ENCODE measurements at regions not wholly inside any gene's neighbourhood (a gene's known extent, or its start where the extent isn't known, plus 50 kb on each side); places are given as distances from the start of the nearest gene placed in this dataset.

- H4K20me1 ChIP-seq = no peaks in the 10 kb centered on the region
- H3K9ac ChIP-seq = no peak overlapping the region
- no peak overlapping the region; a peak in 1 of 22 replicates for H3K4me2 ChIP-seq
- no peaks in the 10 kb centered on the region for H3K36me3 ChIP-seq
- TF ChIP-seq Cebpa-rat (IDR thresholded peaks at IDR 0.05) = no peak
- no peak overlapping the region for H3K4me3 ChIP-seq
- peaks cover 5 to 37% (median 23%) of the 10 kb centered on the region in 10 experiments; a peak in 18 of 20 replicates for H3K4me1 ChIP-seq
- peaks cover 0 to 15% (median 0%) of the 10 kb centered on the region in 11 experiments; a peak in 4 of 22 replicates for H3K9me3 ChIP-seq (replicated peaks in 1 of 11)
- peaks cover 0 to 12% (median 0%) of the 10 kb centered on the region in 11 experiments; a peak in 1 of 22 replicates for H3K27me3 ChIP-seq
- H3K27ac ChIP-seq = no peak overlapping the region
These were observed 172.4 kb upstream of the AGR3 start for GRCh38 chr7:17054206-17054605.

- TF ChIP-seq Cebpa-rat (IDR thresholded peaks at IDR 0.05) = no peak
- Histone ChIP-seq H3K4me3 (no peak overlapping the region), H4K20me1 (no peaks in the 10 kb centered on the region), H3K4me2 (no peak overlapping the region), H3K9me3 (replicated peaks in 1 of 11) (peaks cover 0 to 15% (median 0%) of the 10 kb centered on the region in 11 experiments; a peak in 4 of 22 replicates), H3K36me3 (no peaks in the 10 kb centered on the region), H3K27me3 (peaks cover 0 to 12% (median 0%) of the 10 kb centered on the region in 11 experiments; a peak in 1 of 22 replicates), H3K9ac (no peak overlapping the region), H3K4me1 (peaks cover 8 to 44% (median 29%) of the 10 kb centered on the region in 10 experiments; a peak in 18 of 20 replicates), H3K27ac (no peak overlapping the region)
These were observed 173.1 kb upstream of the AGR3 start for GRCh38 chr7:17054836-17055235.

- Histone ChIP-seq H3K9me3 (replicated peaks in 1 of 11) (peaks cover 0 to 15% (median 0%) of the 10 kb centered on the region in 11 experiments; a peak in 4 of 22 replicates), H3K36me3 (no peaks in the 10 kb centered on the region), H3K9ac (no peak overlapping the region), H3K27ac (no peak overlapping the region; a peak in 1 of 22 replicates), H3K27me3 (peaks cover 0 to 12% (median 0%) of the 10 kb centered on the region in 11 experiments; a peak in 1 of 22 replicates), H3K4me2 (no peak overlapping the region), H3K4me1 (peaks cover 8 to 51% (median 33%) of the 10 kb centered on the region in 10 experiments; a peak in 18 of 20 replicates), H4K20me1 (no peaks in the 10 kb centered on the region), H3K4me3 (no peak overlapping the region)
- TF ChIP-seq Cebpa-rat (IDR thresholded peaks at IDR 0.05) = no peak
These were observed 173.8 kb upstream of the AGR3 start for GRCh38 chr7:17055596-17055995.

GRCh38 chr7:17056491-17057142, 174.8 kb upstream of the AGR3 start:
- no peak for TF ChIP-seq Cebpa-rat (IDR thresholded peaks at IDR 0.05)
- Histone ChIP-seq H3K36me3 (no peaks in the 10 kb centered on the region), H3K9ac (0 out of 22 replicates have a peak overlapping the region, but pooled peaks of 1 of the 11 experiments have one; percentile 16), H3K4me3 (no peak overlapping the region), H3K4me1 (peaks cover 8 to 54% (median 34%) of the 10 kb centered on the region in 10 experiments; a peak in 18 of 20 replicates), H3K27me3 (peaks cover 0 to 12% (median 0%) of the 10 kb centered on the region in 11 experiments; a peak in 2 of 22 replicates), H3K4me2 (peak overlapping the region in 7 of 11 experiments; percentile 5 to 78 (median 65); a peak in 14 of 22 replicates), H3K9me3 (replicated peaks in 1 of 11) (peaks cover 0 to 15% (median 0%) of the 10 kb centered on the region in 11 experiments; a peak in 4 of 22 replicates), H4K20me1 (no peaks in the 10 kb centered on the region), H3K27ac (peak overlapping the region in 7 of 11 experiments; percentile 2 to 85 (median 27); a peak in 10 of 22 replicates)

- no peaks in the 10 kb centered on the region for H4K20me1 ChIP-seq
- H3K4me3 ChIP-seq = no peak overlapping the region
- H3K36me3 ChIP-seq = no peaks in the 10 kb centered on the region
- 0 out of 22 replicates have a peak overlapping the region, but pooled peaks of 1 of the 11 experiments have one; percentile 16 for H3K9ac ChIP-seq
- peak overlapping the region in 7 of 11 experiments; percentile 5 to 78 (median 65); a peak in 14 of 22 replicates for H3K4me2 ChIP-seq
- no peak for TF ChIP-seq Cebpa-rat (IDR thresholded peaks at IDR 0.05)
- H3K27ac ChIP-seq = peak overlapping the region in 7 of 11 experiments; percentile 2 to 85 (median 27); a peak in 10 of 22 replicates
- peaks cover 8 to 59% (median 35%) of the 10 kb centered on the region in 10 experiments; a peak in 18 of 20 replicates for H3K4me1 ChIP-seq
- peaks cover 0 to 14% (median 0%) of the 10 kb centered on the region in 11 experiments; a peak in 2 of 22 replicates for H3K27me3 ChIP-seq
- H3K9me3 ChIP-seq (replicated peaks in 1 of 11) = peaks cover 0 to 15% (median 0%) of the 10 kb centered on the region in 11 experiments; a peak in 4 of 22 replicates
These were observed 175.3 kb upstream of the AGR3 start for GRCh38 chr7:17057143-17057509.

- Histone ChIP-seq H3K4me1 (peaks cover 8 to 73% (median 36%) of the 10 kb centered on the region in 10 experiments; a peak in 18 of 20 replicates), H3K27me3 (peaks cover 0 to 18% (median 0%) of the 10 kb centered on the region in 11 experiments; a peak in 2 of 22 replicates), H3K9me3 (replicated peaks in 1 of 11) (peaks cover 0 to 2% (median 0%) of the 10 kb centered on the region in 11 experiments; a peak in 2 of 22 replicates), H3K36me3 (no peaks in the 10 kb centered on the region), H4K20me1 (no peaks in the 10 kb centered on the region), H3K27ac (peak overlapping the region in 10 of 11 experiments; percentile 6 to 85 (median 70); a peak in 17 of 22 replicates), H3K9ac (peak overlapping the region in 4 of 11 experiments; percentile 2 to 58 (median 46); a peak in 6 of 22 replicates), H3K4me3 (no peak overlapping the region), H3K4me2 (peak overlapping the region in 9 of 11 experiments; percentile 31 to 78 (median 65); a peak in 13 of 22 replicates)
- TF ChIP-seq Cebpa-rat (IDR thresholded peaks at IDR 0.05) = no peak
These were observed 176.8 kb upstream of the AGR3 start for GRCh38 chr7:17058568-17058967.

- TF ChIP-seq Cebpa-rat (IDR thresholded peaks at IDR 0.05) = no peak
- Histone ChIP-seq H3K9ac (no peak overlapping the region), H4K20me1 (no peaks in the 10 kb centered on the region)
These were observed 178.3 kb upstream of the AGR3 start for GRCh38 chr7:17060051-17060450.

GRCh38 chr7:17061443-17061842, 179.7 kb upstream of the AGR3 start:
- Histone ChIP-seq H3K27ac (no peak overlapping the region), H3K9me3 (replicated peaks in 1 of 11) (peaks cover 0 to 11% (median 0%) of the 10 kb centered on the region in 11 experiments; a peak in 7 of 22 replicates), H3K36me3 (no peaks in the 10 kb centered on the region), H3K4me3 (no peak overlapping the region), H3K9ac (no peak overlapping the region), H3K4me2 (no peak overlapping the region), H3K27me3 (peaks cover 0 to 13% (median 0%) of the 10 kb centered on the region in 11 experiments; a peak in 2 of 22 replicates), H3K4me1 (peaks cover 8 to 75% (median 36%) of the 10 kb centered on the region in 10 experiments; a peak in 18 of 20 replicates), H4K20me1 (no peaks in the 10 kb centered on the region)
- no peak for TF ChIP-seq Cebpa-rat (IDR thresholded peaks at IDR 0.05)

More at GRCh38 chr7:17060051-17060450, 178.3 kb upstream of the AGR3 start:
- H3K27ac ChIP-seq = peak overlapping the region in 1 of 11 experiments; percentile 84; a peak in 3 of 22 replicates
- no peak overlapping the region for H3K4me3 ChIP-seq
- peaks cover 0 to 18% (median 0%) of the 10 kb centered on the region in 11 experiments; a peak in 2 of 22 replicates for H3K27me3 ChIP-seq
- no peaks in the 10 kb centered on the region; a peak in 1 of 22 replicates for H3K9me3 ChIP-seq (replicated peaks in 1 of 11)
- H3K4me1 ChIP-seq = peaks cover 8 to 75% (median 36%) of the 10 kb centered on the region in 10 experiments; a peak in 18 of 20 replicates
- H3K36me3 ChIP-seq = no peaks in the 10 kb centered on the region
- H3K4me2 ChIP-seq = peak overlapping the region in 3 of 11 experiments; percentile 22 to 78 (median 27); a peak in 4 of 22 replicates

Data from BLaER1 treated with 17β-estradiol and CSF1 and Interleukin-3, amounts not matched to agents 10 nM and 100 nM (cell line).